NCI-H2107 treated with DMSO at 0.1 percent for 48 hours (cell line): ENCODE measurements at regions not wholly inside any gene's neighbourhood (a gene's known extent, or its start where the extent isn't known, plus 50 kb on each side); places are given as distances from the start of the nearest gene placed in this dataset.

ENCODE experiments used
- DNase-seq: peaks from one replicate; lab custom pipeline; 2025; ENCODE audit not compliant: unreplicated experiment; lab: John Stamatoyannopoulos, UW

DNA sequence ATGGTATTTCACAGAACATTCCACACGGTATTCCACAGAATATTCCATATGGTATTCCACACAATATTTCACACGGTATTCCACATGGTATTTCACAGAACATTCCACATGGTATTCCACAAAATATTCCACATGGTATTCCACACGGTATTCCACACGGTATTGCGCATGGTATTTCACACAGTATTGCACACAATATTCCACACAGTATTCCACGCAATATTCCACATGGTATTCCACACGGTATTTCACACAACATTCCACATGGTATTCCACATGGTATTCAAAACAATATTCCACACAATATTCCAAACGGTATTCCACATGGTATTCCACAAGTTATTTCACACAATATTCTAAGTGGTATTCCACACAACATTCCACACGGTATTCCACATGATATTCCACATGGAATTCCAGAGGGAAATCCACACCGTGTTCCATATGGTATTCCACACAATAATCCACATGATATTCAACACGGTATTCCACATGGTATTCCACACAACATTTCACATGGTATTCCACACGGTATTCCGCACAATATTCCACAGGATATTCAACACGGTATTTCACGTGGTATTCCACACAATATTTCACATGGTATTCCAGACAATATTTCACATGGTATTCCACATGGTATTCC lies 136.7 kb upstream of the CHST15 start:
- DNase-seq: no peak

DNA sequence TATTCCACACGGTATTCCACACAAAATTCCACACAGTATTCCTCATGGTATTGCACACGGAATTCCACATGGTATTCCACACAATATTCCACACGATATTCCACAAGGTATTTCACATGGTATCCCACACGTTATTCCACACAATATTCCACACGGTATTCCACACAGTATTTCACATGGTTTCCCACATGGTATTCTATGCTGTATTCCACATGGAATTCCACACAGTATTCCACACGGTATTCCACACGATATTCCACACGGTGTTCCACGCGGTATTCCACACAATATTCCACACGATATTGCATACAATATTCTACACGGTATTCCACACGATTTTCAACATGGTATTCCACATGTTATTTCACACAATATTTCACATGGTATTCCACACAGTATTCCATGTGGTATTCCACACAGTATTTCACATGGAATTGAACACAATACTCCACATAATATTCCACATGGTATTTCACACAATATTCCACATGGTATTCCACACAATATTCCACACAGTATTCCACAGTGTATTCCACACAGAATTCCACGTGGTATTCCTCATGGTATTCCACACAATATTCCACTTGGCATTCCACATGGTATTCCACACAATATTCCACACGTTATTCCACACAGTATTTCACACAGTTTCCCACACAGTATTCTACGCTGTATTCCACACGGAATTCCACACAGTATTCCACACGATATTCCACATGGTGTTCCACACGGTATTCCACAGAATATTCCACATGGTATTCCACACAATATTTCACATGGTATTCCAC lies 136.0 kb upstream of the CHST15 start:
- no peak for DNase-seq

DNA sequence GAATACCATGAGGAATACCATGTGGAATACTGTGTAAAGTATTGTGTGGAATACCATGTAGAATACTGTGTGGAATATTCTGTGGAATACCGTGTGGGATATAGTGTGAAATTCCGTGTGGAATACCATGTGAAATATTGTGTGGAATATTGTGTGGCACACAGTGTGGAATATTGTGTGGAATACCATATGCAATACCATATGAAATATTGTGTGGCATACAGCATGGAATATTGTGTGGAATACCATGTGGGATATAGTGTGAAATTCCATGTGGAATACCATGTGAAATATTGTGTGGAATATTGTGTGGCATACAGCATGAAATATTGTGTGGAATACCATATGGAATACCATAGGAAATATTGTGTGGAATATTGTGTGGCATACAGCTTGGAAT lies 135.1 kb upstream of the CHST15 start:
- DNase-seq: no peak

DNA sequence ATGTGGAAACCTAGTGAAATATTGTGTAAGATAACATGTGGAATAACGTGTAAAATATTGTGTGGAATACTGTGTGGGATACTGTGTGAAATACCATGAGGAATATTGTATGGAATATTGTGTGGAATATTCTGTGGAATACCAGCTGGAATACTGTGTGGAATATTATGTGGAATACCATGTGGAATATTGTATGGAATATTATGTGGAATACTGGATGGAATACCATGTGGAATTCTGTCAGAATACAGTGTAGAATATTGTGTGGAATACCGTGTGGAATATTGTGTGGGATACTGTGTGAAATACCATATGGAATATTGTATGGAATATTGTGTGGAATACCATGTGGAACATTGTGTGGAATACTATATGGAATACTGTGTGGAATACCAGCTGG lies 134.6 kb upstream of the CHST15 start:
- DNase-seq: no peak

DNA sequence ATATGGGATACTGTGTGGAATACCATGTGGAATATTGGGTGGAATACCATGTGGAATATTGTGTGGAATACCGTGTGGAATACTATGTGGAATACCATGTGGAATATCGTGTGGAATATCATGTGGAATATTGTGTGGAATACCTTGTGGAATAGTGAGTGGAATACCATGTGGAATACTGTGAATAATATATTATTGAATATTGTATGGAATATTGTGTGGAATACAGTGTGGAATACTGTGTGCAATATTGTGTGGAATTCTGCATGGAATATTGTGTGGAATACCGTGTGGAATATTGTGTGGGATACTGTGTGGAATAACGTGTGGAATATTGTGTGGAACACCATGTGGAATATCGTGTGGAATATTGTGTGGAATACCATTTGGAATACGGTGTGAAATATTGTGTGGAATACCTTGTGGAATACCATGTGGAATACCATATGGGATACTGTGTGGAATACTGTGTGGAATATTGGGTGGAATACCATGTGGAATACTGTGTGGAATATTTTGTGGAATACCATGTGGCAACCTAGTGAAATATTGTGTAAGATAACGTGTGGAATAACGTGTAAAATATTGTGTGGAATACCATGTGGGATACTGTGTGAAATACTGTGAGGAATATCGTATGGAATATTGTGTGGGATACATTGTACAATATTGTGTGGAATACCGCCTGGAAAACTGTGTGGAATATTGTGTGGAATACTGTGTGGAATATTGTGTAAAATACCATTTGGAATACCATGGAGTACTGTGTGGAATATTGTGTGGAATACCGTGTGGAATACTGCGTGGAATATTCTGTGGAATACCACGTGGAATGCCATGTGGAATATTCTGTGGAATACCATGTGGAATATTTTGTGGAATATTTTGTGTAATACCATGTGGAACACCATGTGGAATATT lies 133.9 kb upstream of the CHST15 start:
- no peak for DNase-seq

DNA sequence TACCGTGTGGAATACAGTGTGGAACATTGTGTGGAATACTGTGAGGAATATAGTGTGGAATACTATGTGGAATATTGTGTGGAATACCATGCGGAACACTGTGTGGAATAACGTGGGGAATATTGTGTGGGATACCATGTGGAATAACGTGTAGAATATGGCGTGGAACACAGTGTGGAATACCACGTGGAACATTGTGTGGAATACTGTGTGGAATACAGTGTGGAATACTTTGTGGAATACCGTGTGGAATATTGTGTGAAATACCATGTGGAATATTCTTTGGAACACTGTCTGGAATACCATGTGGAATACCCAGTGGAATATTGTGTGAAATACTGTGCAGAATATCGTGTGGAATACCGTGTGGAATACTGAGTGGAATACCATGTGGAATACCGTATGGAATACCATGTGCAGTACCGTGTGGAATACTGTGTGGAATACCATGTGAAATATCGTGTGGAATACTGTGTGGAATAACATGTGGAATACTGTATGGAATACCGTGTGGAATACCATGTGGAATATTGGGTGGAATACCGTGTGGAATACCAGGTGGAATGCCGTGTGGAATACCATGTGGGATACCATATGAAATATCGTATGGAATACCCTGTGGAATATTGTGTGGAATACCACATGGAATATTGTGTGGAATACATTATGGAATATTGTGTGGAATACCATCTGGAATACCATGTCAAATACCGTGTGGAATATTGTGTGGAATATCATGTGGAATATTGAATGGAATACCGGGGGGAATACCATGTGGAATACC lies 133.1 kb upstream of the CHST15 start:
- no peak for DNase-seq

DNA sequence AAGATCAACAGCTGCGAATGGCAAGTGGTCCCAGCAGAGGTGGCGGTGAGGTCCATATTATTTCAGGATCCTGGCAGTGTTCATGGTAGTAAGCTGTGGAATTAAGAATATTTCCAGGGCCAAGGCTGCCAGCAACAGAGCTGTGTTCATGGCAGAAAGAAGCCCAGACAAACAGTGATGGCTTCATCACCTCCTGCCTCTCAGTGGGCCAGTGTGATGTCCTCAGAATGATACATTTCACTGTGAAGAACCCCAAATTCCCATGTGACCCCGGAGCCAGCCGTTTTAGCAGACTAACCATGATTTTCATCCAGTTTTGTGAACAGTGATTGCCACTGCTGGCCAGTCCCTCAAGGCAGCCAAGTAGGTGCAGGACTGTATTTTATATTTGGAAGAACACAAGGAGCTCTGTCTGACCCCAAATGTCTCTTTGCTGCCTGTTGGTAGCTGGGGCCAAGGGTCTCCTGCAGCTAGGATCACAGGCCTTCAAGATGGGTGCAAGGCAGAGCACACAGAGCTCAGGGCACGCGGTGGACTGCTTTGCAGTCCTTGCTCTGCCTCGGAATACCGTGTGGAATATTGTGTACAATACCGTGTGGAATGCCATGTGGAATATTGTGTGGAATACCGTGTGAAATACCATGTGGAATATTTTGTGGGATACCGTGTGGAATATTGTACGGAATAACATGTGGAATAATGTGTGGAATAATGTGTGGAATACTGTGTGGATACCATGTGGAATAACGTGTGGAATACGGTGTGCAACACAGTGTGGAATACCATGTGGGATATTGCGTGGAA lies 132.3 kb upstream of the CHST15 start:
- no peak for DNase-seq

DNA sequence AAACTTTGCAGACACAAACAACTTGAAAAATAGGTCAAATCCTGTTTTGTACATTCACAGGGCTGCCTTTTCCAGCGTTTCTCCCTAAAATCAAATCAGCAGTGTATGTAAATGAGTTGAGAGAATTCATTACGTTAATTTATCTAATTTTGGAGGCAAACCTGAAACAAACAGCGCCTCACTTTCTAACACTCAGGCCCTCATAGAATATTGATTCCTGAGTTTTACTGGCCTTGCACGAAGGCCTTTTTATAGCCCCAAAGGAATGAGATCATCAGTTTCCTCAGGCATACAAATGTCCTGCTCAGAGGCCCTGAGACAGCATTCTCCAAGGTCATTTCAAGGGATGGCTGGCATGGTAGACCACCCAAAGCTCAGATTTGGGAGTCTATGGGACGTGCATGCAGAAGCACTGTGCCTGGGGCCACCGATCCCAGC lies 131.7 kb upstream of the CHST15 start:
- no peak for DNase-seq

DNA sequence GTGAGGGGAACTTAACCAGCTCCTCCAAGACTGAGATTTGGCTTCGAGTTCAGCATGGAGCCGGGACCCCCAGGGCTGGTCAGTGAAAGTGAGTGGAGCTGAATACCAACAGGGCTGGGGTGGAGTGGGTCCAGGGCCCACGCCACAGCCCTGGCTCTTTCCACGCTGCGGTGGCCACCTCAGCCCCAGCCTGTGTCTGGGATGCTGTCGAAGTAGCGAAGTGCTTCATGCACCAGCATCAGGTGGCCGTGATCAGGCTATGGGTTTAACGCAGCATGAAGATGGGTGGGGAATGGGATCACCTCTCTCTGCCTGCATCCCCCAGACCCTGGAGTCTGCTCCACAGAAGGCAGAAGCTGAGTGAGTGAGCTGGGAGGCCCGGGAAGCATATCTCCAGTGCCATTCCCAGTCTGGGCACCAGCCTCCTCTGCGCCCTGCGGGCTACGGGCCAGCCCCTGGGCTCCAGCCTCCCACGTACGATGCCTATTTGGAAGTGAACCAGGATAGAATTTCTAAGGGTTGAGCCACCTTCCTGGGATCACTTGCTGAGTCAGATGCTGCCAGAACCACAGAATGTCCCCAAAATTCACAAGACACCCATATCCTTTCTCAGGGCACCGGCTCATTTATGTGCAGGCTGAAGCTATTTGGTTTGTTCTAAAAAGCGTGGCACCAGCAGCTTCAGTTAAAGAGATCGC lies 131.1 kb upstream of the CHST15 start:
- no peak for DNase-seq

DNA sequence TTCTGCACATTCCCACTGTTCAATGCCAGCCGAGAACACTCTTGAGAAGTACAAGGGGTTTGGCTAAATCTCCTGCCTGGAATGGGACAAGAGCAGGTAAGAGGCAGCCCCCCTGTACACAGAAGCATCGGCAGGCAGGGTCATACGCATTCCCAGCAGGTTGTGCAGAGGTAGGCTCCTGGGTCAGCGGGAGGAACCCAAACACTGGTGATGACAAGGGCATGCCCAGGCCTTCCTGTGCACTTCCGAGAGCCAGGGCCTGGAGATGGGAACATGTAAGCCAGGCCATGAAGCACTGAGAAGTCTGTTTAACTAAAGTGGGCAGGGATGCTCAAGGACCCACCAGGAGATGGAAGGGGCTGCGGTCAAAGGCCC lies 130.3 kb upstream of the CHST15 start:
- no peak for DNase-seq

DNA sequence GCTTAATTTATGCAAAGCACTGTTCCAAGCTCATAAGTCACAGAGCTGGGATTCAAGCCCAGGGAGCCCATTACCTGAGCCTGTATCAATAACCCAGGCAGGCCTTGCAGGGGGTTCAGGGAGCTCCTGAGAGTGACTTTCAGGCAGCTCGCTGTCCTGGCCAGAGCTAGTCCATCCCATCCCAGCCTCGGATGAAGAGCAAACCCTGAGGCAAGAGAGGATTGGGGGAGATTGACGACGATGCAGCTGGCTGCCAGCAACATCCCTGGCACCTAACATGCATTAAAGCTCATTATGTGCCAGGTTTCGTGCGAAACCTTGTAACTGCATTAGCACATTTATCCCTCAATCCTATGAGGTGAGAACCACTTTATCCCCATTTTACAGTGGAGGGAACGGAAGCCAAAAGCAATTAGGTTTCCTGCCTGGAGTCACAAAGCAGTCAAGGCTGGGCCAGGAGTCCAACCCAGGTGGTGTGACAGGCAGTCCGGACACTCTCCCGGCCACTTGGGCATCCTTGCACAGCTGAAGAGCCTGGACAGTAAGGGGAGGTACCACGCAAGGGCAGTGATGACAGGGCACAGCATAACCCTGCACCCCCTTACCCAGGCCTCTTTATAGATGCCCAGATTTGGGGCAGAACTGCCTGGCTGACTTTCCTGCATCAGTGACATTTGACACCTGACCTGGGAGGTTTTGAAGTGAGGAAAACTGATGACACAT lies 129.8 kb upstream of the CHST15 start:
- DNase-seq: no peak

DNA sequence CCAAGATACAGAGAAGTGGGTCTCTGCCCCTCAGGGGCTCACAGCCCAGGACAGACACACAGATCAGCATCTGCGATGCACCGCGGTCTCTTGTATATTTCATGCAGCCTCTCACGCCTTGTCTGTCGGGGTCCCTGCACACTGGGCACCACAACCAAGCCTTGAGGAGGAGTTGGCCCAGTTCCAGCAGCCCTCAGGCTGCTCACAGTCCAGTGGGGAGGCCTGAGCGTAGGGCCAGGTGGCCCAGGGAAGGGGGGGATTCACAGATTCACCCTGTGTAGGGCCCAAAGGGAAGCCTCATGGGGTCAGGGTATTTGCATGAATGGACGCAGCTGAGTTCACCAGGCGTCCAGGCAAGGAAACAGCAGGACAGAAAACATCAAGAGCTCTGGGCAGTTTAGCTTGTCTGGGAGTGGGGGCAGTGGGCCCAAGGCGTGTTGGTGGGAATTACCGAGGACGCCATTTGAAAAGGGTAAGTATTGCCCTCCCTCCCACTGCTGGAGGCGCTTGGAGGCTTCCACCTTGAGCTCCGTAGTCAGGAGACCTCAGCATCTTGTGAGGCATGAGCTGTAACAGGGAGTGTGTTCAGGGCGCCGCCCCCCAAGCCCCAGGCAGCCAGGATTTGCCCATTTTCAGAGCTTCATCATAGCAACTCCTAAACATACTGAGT lies 129.1 kb upstream of the CHST15 start:
- no peak for DNase-seq

DNA sequence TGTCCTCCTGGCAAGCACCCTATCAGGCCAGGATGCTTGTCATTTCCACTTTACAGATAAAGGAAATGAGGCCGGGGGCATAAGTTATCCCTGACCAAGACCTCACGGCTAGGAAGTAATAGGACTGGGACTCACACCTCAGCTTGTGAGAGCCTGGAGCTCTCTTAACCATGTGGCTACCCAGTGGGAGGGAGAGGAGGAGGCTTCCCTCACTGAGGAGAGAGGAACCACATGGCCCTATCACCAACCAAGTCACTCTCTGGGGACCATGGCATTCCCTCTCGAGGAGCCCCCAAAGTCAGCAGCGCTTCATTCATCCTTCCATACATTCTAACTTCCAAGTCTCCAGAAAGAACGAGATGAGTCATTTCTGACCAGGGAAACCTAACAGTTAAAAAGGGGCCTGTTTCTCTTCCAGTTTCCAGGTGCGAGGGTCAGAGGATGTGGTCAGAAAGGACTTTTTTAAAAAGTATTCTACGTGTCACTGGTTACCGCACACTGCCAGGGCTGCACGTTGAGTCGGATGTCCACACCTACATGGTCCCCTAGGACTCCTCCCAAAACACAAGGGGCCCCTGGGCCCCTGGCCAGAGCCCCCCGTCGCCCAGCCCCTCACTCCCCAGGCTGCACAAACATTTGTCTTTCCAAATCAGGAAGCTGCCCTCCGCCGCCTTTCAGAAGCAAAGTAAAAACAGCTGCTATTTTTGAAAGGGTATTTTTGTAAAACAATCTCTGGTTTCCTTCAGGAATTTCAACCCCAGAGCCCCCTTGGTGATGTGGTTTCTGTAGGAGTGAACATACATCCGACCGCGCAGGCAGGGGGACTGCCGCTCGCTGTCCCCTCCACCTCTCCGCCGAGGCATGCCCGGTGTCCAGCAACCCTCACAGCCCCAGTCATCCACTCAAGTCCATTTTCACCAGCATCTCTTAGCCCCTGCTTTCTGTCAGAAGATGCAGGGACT lies 128.2 kb upstream of the CHST15 start:
- no peak for DNase-seq

DNA sequence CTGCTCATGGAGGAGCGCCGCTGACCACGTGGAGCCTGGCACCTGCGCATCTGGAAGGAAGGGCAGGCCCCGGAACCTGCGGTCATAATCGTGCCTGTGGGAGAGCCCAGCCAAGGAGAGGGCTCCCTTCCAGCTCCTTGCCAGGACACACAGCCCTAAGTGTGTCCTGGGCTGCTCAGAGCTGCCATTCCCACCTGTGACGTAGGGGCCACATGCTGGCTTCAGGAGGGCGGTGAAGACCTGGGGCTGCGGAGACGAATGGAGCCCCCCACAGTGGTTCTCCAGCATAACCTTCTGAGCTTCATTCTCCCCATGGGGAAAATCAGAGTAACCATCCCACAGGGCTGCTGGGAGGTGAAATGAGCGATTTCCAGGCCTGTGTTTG lies 127.6 kb upstream of the CHST15 start:
- no peak for DNase-seq

DNA sequence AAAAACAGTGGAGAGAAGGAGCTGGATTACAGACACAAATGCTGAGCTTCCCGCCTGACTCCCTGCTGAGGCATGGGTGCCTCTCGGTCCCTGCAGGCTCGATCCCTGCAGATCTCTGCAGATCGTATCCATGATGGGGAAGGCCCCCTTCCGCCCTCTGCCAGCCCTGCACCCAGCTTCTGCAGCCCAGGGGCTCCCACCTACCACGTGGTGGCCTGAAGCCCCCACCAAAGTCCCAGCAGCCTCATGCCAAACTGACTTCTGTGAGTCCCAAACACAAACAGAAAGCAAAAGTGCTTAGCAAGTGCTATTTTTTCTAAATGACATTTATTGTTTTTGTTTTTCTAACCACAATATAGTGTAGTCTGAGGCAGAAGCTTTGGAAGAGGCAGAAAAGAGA lies 127.1 kb upstream of the CHST15 start:
- DNase-seq: no peak

DNA sequence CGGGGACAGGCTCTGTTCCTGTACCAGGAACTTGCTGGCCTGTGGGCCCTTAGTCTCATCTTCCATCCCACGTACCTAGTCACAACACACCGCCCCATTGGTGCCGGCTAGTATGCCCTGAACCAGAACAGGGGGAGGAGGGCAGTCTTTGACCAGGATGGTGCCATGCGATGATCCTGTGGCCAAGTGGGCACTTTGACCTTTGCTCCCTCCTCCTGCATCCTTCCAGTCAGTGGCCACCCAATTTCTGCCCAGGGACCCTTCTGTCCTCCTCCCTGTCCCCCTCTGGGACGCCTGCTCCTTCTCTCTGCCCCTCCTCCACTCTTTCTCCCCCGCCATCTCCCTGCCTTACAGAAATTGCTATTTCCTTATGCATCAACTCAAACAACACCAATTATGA lies 126.3 kb upstream of the CHST15 start:
- no peak for DNase-seq

DNA sequence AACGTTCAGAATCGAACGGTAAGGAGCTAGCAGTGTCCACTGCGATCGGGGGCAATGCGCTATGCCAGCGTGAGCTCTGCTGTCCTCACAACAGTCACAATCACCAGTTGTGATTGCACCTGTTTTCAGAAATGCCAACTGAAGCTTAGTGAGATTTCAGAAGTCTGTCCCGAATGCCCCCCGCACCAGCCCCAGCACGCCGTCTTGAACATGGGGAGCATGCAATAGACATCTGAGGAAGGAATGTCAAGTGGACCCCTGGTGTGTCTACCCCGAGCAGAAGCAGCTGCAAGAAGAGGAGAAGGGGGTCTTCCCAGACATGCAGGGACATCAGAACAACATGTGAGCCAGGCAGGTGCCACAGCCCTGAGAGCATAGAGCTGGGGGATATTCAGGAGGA lies 125.7 kb upstream of the CHST15 start:
- DNase-seq: no peak
